ENCODE measurements at regions not wholly inside any gene's neighbourhood (a gene's known extent, or its start where the extent isn't known, plus 50 kb on each side); places are given as distances from the start of the nearest gene placed in this dataset.

GRCh38 chr4:96602661-96603060, 762.8 kb downstream of the PDHA2 start:
- TF ChIP-seq CTCF (conservative IDR thresholded peaks at IDR 0.05; ENCODE audit: low read depth, low read length), result no peak
- TF ChIP-seq FOS (IDR thresholded peaks at IDR 0.05; ENCODE audit: low read depth, low read length), result no peak
- TF ChIP-seq POLR2A (IDR thresholded peaks at IDR 0.05; ENCODE audit: low read depth, low read length), result no peak
- TF ChIP-seq MXI1 (IDR thresholded peaks at IDR 0.05; ENCODE audit: borderline replicate concordance, low read depth, low read length), result no peak
- TF ChIP-seq MAZ (IDR thresholded peaks at IDR 0.05; ENCODE audit: borderline replicate concordance, low read depth, low read length), result no peak
- TF ChIP-seq RAD21 (IDR thresholded peaks at IDR 0.05; ENCODE audit: low read length), result no peak
- no peak for TF ChIP-seq RFX5 (IDR thresholded peaks at IDR 0.05; ENCODE audit: low read depth, low read length)
- TF ChIP-seq RCOR1 (IDR thresholded peaks at IDR 0.05; ENCODE audit: insufficient replicate concordance, low read length), result no peak
- TF ChIP-seq USF2 (IDR thresholded peaks at IDR 0.05; ENCODE audit: low read depth, low read length), result no peak
- no peak for TF ChIP-seq MAFK (IDR thresholded peaks at IDR 0.05; ENCODE audit: low read depth, low read length)
- no peak for TF ChIP-seq CEBPB (IDR thresholded peaks at IDR 0.05; ENCODE audit: low read depth, low read length)
- TF ChIP-seq NFE2L2 (IDR thresholded peaks at IDR 0.05; ENCODE audit: low read depth, low read length), result no peak
- TF ChIP-seq BHLHE40 (IDR thresholded peaks at IDR 0.05; ENCODE audit: low read depth, low read length), result no peak
- no peak for TF ChIP-seq SMC3 (IDR thresholded peaks at IDR 0.05; ENCODE audit: low read depth, low read length)
